ENCODE measurements at regions not wholly inside any gene's neighbourhood (a gene's known extent, or its start where the extent isn't known, plus 50 kb on each side); places are given as distances from the start of the nearest gene placed in this dataset.

GRCh38 chr10:4101918-4102654 is 317.1 kb upstream of the KLF6 start:
- no peaks in the 10 kb centered on the region for H3K36me3 Mint-ChIP-seq
- peaks cover 15% of the 10 kb centered on the region for H3K9me3 Mint-ChIP-seq
- no peak overlapping the region for H3K27ac Mint-ChIP-seq
- TF ChIP-seq CTCF (IDR thresholded peaks at IDR 0.05; ENCODE audit: unreplicated experiment), result no peak
- no peaks in the 10 kb centered on the region for H3K4me1 Mint-ChIP-seq
- DNase-seq (ENCODE audit: low spot score in 2 of 2, unreplicated experiment in 2 of 2), result no peak
- no peak overlapping the region for H3K4me3 Mint-ChIP-seq
- H3K27me3 Mint-ChIP-seq (ENCODE audit: low read depth), result no peaks in the 10 kb centered on the region

- H3K27ac Mint-ChIP-seq, result no peak overlapping the region
- H3K9me3 Mint-ChIP-seq, result peaks cover 14% of the 10 kb centered on the region
- H3K4me3 Mint-ChIP-seq, result no peak overlapping the region
- no peaks in the 10 kb centered on the region for H3K36me3 Mint-ChIP-seq
- H3K4me1 Mint-ChIP-seq, result no peaks in the 10 kb centered on the region
- no peak for DNase-seq (ENCODE audit: low spot score in 2 of 2, unreplicated experiment in 2 of 2)
- H3K27me3 Mint-ChIP-seq (ENCODE audit: low read depth), result no peaks in the 10 kb centered on the region
- no peak for TF ChIP-seq CTCF (IDR thresholded peaks at IDR 0.05; ENCODE audit: unreplicated experiment)
Measured at GRCh38 chr10:4100380-4100779, 315.4 kb upstream of the KLF6 start.

GRCh38 chr10:4099202-4099601 is 314.2 kb upstream of the KLF6 start:
- Mint-ChIP-seq H3K36me3 (no peaks in the 10 kb centered on the region), H3K4me3 (no peak overlapping the region), H3K4me1 (no peaks in the 10 kb centered on the region), H3K27me3 (ENCODE audit: low read depth) (no peaks in the 10 kb centered on the region), H3K27ac (no peak overlapping the region), H3K9me3 (peaks cover 2% of the 10 kb centered on the region)
- DNase-seq (ENCODE audit: low spot score in 2 of 2, unreplicated experiment in 2 of 2), result no peak
- no peak for TF ChIP-seq CTCF (IDR thresholded peaks at IDR 0.05; ENCODE audit: unreplicated experiment)

- no peak overlapping the region for H3K27ac Mint-ChIP-seq
- H3K9me3 Mint-ChIP-seq, result no peaks in the 10 kb centered on the region
- no peak for DNase-seq (ENCODE audit: low spot score in 2 of 2, unreplicated experiment in 2 of 2)
- TF ChIP-seq CTCF (IDR thresholded peaks at IDR 0.05; ENCODE audit: unreplicated experiment), result no peak
- no peaks in the 10 kb centered on the region for H3K4me1 Mint-ChIP-seq
- no peaks in the 10 kb centered on the region for H3K27me3 Mint-ChIP-seq (ENCODE audit: low read depth)
- H3K4me3 Mint-ChIP-seq, result no peak overlapping the region
- H3K36me3 Mint-ChIP-seq, result no peaks in the 10 kb centered on the region
Measured at GRCh38 chr10:4095166-4095917, 310.3 kb upstream of the KLF6 start.

- no peak for TF ChIP-seq CTCF (IDR thresholded peaks at IDR 0.05; ENCODE audit: unreplicated experiment)
- Mint-ChIP-seq H3K4me1 (no peaks in the 10 kb centered on the region), H3K27me3 (ENCODE audit: low read depth) (no peaks in the 10 kb centered on the region)
Measured at GRCh38 chr10:4094751-4095150, 309.7 kb upstream of the KLF6 start.

More at GRCh38 chr10:4094751-4095150, 309.7 kb upstream of the KLF6 start:
- no peak overlapping the region for H3K27ac Mint-ChIP-seq
- H3K36me3 Mint-ChIP-seq, result no peaks in the 10 kb centered on the region
- no peaks in the 10 kb centered on the region for H3K9me3 Mint-ChIP-seq
- no peak overlapping the region for H3K4me3 Mint-ChIP-seq
- no peak for DNase-seq (ENCODE audit: low spot score in 2 of 2, unreplicated experiment in 2 of 2)
